Mucosa of gallbladder (tissue), 1 donor: ENCODE measurements at regions not wholly inside any gene's neighbourhood (a gene's known extent, or its start where the extent isn't known, plus 50 kb on each side); places are given as distances from the start of the nearest gene placed in this dataset.

ENCODE experiments used
- DNase-seq: peaks from one replicate; pipeline ENCODE4 v3.0.0-alpha.2; 2020; ENCODE audit warnings: low spot score
- donor health status: DM: no; HTN: no; CAD: no.

DNA sequence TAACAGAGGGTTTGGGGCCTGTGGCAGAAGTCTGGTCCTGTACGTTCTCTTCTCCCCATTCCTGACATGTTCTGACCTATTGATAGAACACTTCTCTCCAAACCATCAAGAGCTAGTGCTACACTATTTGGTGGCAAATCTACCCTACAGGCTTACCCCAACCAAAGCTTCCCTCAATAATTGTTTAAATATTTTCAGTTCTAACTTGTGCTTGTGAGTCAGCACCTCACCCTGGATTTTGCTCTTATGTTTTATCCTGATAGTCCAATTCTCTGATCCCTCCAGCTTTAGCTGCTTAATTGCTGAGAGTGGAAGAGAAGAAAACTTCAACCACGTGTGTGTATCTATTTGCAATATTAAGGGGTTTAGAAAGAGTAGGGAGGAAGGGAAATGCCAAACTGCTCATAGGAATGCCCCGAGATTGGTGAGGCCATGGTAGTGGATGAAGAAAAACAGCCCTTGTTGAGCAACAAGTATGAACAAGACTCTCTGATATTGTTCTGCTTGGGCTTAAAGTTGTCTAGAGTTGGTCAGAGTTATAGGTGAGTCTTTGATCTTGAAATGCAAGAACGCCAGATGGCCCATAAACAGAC lies 67.8 kb upstream of the PARD3B start:
- no peak for DNase-seq

DNA sequence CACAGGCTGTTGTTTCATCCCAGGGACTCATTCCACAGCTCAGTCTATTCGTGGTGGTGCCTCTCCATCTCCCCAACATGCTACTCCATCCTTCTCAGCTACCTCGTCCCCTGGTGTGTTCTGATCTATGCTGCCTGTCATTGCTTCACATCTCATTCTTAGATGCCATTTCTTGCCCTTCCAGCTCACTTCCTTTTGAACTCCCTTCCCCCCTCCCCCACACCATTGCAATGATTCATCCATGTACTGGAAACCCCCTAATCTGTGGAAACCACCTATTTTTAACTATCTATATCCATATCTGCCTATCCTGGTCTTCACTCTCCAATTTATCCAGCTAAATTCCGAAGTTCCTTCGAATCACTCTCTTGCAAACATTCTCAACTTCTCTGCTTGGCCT lies 65.7 kb upstream of the PARD3B start:
- no peak for DNase-seq

DNA sequence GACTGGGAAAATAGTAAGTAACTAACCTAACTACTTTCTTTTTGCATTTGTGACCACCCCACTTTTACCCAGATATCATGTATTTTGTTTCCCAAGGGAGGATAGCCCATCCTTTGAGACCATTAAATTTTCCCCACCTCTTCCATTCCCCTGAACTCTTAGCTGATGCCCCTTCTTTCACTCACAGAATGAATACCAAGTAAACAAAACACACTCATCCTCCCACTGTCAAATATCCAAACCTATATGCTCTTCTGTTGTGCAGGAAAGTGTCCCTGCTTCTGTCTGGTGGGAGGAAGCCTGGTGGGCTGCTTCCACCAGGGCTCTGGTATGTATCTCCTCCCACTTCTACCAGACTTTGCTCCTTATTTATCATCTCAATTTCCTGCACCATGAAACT lies 64.6 kb upstream of the PARD3B start:
- DNase-seq, result no peak

DNA sequence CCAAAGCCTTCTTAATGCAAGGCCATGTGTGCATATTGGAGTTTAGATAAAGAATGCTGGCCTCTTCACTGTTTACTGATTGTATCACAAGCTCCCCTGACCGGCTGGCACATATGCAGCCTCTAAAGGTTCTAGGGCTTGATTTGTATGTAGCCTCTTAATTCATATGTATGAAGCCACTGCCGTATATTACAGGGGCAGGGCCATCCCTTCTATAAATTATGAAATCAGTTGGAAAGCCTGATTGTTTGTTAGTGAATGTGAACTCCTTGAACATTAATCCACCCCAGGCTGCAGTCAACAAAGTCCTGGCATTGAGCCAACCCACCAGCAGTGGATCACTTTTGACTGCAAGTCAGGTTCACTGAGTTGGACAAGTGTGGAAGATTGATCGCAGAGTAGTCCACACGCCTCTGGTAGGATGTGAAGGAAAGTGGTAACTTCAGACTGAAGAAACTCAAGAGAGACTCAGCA lies 61.6 kb upstream of the PARD3B start:
- no peak for DNase-seq

GRCh38 chr2:204486321-204486720 lies 59.0 kb upstream of the PARD3B start:
- no peak for DNase-seq

DNA sequence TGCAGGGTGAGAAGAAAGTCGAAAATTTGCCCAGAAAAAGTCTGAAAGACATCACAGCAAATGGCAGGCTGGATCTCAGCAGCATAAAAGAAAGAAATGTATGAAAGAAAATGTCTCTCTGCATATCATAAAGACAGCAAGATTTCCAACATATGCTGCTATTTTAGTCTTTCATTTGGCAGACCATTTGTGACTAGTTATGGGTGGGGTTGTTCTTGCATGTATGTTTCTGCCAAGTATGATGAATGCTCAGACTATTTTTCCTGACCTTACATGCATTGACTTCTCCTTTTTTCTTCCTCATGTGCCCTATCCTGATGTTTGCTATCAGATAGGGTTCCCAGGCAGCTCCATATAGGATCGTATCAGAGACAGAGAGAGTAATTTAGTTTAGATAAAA lies 58.5 kb upstream of the PARD3B start:
- no peak for DNase-seq

GRCh38 chr2:204487447-204488229 lies 57.6 kb upstream of the PARD3B start:
- no peak for DNase-seq

- DNase-seq, result no peak
These were observed 53.7 kb upstream of the PARD3B start for GRCh38 chr2:204491528-204491927.

GRCh38 chr2:204492417-204492816 lies 52.9 kb upstream of the PARD3B start:
- no peak for DNase-seq

GRCh38 chr2:204494681-204495080 lies 50.6 kb upstream of the PARD3B start:
- no peak for DNase-seq

DNA sequence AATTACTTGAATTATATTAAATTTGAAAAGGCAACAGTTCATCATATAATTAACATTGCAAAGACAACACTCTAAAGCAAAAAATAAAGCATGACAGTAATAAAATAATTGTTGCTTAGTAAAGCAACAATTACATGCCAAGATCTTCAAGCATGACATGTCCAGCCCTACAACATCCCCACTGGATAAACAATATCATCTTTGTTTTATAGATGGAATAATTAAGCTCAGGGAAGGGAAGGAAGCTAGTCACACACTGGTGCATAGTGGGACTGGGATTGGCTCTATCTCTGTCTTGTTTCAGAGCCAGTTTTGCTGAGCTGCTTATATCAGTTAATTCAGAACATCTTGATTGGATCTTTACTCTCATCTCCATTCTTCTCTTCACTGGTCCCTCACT lies 49.9 kb upstream of the PARD3B start:
- no peak for DNase-seq
